Progenitor cell of endocrine pancreas (in vitro differentiated cells): ENCODE measurements at regions not wholly inside any gene's neighbourhood (a gene's known extent, or its start where the extent isn't known, plus 50 kb on each side); places are given as distances from the start of the nearest gene placed in this dataset.
"Not testable (repeated sequence)": the region's sequence is repeated elsewhere in the genome, so short reads cannot be mapped to it uniquely, and the experiment has no call there.

Experiments
- DNase-seq: peaks from one replicate; pipeline ENCODE4 v3.0.0; 2021; ENCODE audit warnings: low spot score; ENCODE audit not compliant: unreplicated experiment
- H3K27ac Mint-ChIP-seq: 2 replicates; pipeline ENCODE4 v1.8.0; 2021; ENCODE audit warnings: mild to moderate bottlenecking, moderate library complexity, mixed read lengths
- H3K27me3 Mint-ChIP-seq: 2 replicates; pipeline ENCODE4 v1.8.0; 2021; ENCODE audit warnings: mixed read lengths
- H3K36me3 Mint-ChIP-seq: 2 replicates; pipeline ENCODE4 v1.8.0; 2022; ENCODE audit warnings: mixed read lengths; ENCODE audit not compliant: insufficient read depth
- H3K4me1 Mint-ChIP-seq: 2 replicates; pipeline ENCODE4 v1.8.0; 2021; ENCODE audit warnings: low read depth, mixed read lengths
- H3K4me3 Mint-ChIP-seq: 2 replicates; pipeline ENCODE4 v1.8.0; 2021; ENCODE audit warnings: low read depth, mild to moderate bottlenecking, moderate library complexity, mixed read lengths
- H3K9me3 Mint-ChIP-seq: 2 replicates; pipeline ENCODE4 v1.8.0; 2021; ENCODE audit warnings: low read depth, mixed read lengths
- CTCF ChIP-seq: fragments of 200-600 bp; sonication (generic); IDR thresholded peaks from one replicate; pipeline ENCODE4 v1.5.0; 2021; ENCODE audit warnings: antibody characterized with exemption, mild to moderate bottlenecking; ENCODE audit not compliant: unreplicated experiment

- Mint-ChIP-seq H3K9me3 (peaks cover 6% of the 10 kb centered on the region), H3K36me3 (no peaks in the 10 kb centered on the region), H3K4me3 (no peak overlapping the region), H3K27me3 (no peaks in the 10 kb centered on the region), H3K27ac (no peak overlapping the region), H3K4me1 (no peaks in the 10 kb centered on the region)
- no peak for TF ChIP-seq CTCF
- DNase-seq: no peak
Observed at GRCh38 chr4:115986573-115986972, 873.2 kb upstream of the NDST4 start.

DNA sequence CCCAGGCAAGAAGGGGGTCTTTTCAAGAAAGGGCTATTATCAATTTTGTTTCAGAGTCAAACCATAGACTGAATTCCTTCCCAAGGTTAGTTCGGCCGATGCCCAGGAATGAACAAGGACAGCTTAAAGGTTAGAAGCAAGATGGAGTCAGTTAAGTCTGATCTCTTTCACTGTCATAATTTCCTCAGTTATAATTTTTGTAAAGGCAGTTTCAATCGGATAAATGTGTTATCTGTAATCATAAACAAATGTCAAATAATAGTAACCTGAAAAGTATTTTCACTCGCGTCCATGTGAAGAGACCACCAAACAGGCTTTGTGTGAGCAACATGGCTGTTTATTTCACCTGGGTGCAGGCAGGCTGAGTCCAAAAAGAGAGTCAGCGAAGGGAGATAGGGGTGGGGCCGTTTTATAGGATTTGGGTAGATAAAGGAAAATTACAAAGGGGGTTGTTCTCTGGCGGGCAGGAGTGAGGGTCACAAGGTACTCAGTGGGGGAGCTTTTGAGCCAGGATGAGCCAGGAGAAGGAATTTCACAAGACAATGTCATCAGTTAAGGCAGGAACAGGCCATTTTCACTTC, 862.1 kb upstream of the NDST4 start:
- H3K4me3 Mint-ChIP-seq, H3K4me1 Mint-ChIP-seq, H3K27me3 Mint-ChIP-seq, H3K27ac Mint-ChIP-seq, DNase-seq, H3K36me3 Mint-ChIP-seq: not testable (repeated sequence)
- H3K9me3 Mint-ChIP-seq: peaks cover 14% of the 10 kb centered on the region

DNA sequence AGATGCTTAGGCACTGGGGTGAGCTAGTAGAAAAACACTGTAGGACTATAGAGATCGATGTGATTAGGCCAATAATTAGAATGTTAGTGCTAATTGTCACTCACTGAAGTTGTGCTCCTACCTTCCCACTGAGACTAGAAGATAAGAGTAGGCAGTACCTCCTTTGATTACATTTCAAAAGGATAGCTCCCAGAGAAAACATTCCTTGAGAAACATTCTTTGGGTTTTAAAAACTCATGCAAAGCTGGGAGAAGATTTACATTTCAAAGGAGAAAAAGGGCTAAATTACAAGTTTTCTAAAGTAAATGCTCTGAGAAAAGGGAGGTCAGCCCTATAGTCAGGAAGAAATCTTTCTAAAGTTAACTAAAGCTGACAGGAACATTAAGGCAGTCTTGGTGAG, 860.3 kb upstream of the NDST4 start:
- Mint-ChIP-seq H3K27ac (no peak overlapping the region), H3K36me3 (no peaks in the 10 kb centered on the region), H3K4me1 (peaks cover 2% of the 10 kb centered on the region), H3K9me3 (no peaks in the 10 kb centered on the region), H3K4me3 (no peak overlapping the region), H3K27me3 (no peaks in the 10 kb centered on the region)
- DNase-seq: no peak
- TF ChIP-seq CTCF: no peak

GRCh38 chr4:115972967-115973366, 859.5 kb upstream of the NDST4 start:
- Mint-ChIP-seq H3K9me3 (no peaks in the 10 kb centered on the region), H3K27ac (no peak overlapping the region), H3K27me3 (no peaks in the 10 kb centered on the region), H3K36me3 (no peaks in the 10 kb centered on the region), H3K4me3 (no peak overlapping the region), H3K4me1 (peaks cover 2% of the 10 kb centered on the region)
- no peak for DNase-seq
- no peak for TF ChIP-seq CTCF

GRCh38 chr4:115970859-115971258, 857.4 kb upstream of the NDST4 start:
- Mint-ChIP-seq H3K27ac (no peak overlapping the region), H3K4me3 (no peak overlapping the region), H3K4me1 (peaks cover 2% of the 10 kb centered on the region), H3K36me3 (no peaks in the 10 kb centered on the region), H3K27me3 (no peaks in the 10 kb centered on the region), H3K9me3 (no peaks in the 10 kb centered on the region)
- TF ChIP-seq CTCF: no peak
- no peak for DNase-seq

DNA sequence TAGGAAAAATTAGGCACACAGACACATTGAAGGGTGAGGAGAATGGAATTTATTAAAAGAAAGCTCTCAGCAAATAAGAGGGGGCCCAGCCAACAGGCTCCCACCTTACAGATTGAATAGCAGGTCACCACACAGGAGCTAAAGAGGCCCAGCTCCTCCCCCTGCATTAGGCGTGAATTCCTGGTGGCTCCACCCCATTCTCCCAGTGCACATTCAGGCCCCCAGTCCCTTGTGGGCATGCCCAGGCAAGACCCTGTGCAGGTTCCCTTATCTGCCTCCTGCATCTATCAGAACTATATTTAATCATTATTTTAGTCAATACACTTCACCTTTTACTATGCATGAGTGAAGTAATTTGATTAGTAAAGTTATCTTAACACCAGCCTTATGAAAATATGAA, 856.3 kb upstream of the NDST4 start:
- H3K9me3 Mint-ChIP-seq: no peaks in the 10 kb centered on the region
- no peaks in the 10 kb centered on the region for H3K36me3 Mint-ChIP-seq
- H3K4me3 Mint-ChIP-seq: no peak overlapping the region
- no peak overlapping the region for H3K27ac Mint-ChIP-seq
- H3K27me3 Mint-ChIP-seq: no peaks in the 10 kb centered on the region
- no peak for TF ChIP-seq CTCF
- no peak for DNase-seq
- H3K4me1 Mint-ChIP-seq: peaks cover 2% of the 10 kb centered on the region
